ENCODE measurements at regions not wholly inside any gene's neighbourhood (a gene's known extent, or its start where the extent isn't known, plus 50 kb on each side); places are given as distances from the start of the nearest gene placed in this dataset.
"Not testable (repeated sequence)": the region's sequence is repeated elsewhere in the genome, so short reads cannot be mapped to it uniquely, and the experiment has no call there.

- no peak for DNase-seq
Measured at GRCh38 chr12:73057428-73057827, 785.3 kb downstream of the TRHDE start.

GRCh38 chr12:73065913-73066312 is 793.7 kb downstream of the TRHDE start:
- no peak for DNase-seq

- DNase-seq, result no peak
Measured at GRCh38 chr12:73067616-73068015, 795.4 kb downstream of the TRHDE start.

- no peak for DNase-seq
Measured at GRCh38 chr12:73072214-73072613, 800.0 kb downstream of the TRHDE start.

- DNase-seq, result no peak
Measured at GRCh38 chr12:73076760-73077159, 804.6 kb downstream of the TRHDE start.

GRCh38 chr12:73083736-73084135 is 811.6 kb downstream of the TRHDE start:
- no peak for DNase-seq

- no peak for DNase-seq
Measured at GRCh38 chr12:73106296-73106695, 834.1 kb downstream of the TRHDE start.

GRCh38 chr12:73106896-73107295 is 834.7 kb downstream of the TRHDE start:
- DNase-seq, result no peak

- DNase-seq, result no peak
Measured at GRCh38 chr12:73110816-73111215, 838.6 kb downstream of the TRHDE start.

GRCh38 chr12:73112035-73112816 is 840.1 kb downstream of the TRHDE start:
- no peak for DNase-seq

- DNase-seq, result no peak
Measured at GRCh38 chr12:73124480-73124879, 852.3 kb downstream of the TRHDE start.

GRCh38 chr12:73125148-73125547 is 853.0 kb downstream of the TRHDE start:
- no peak for DNase-seq

- no peak for DNase-seq
Measured at GRCh38 chr12:73136386-73136785, 864.2 kb downstream of the TRHDE start.

- not testable (repeated sequence) for DNase-seq
Measured at GRCh38 chr12:73139642-73140041, 867.5 kb downstream of the TRHDE start.

GRCh38 chr12:73158341-73158740 is 886.2 kb downstream of the TRHDE start:
- DNase-seq, result no peak

- no peak for DNase-seq
Measured at GRCh38 chr12:73159954-73160353, 887.8 kb downstream of the TRHDE start.

GRCh38 chr12:73161970-73162369 is 889.8 kb downstream of the TRHDE start:
- no peak for DNase-seq

- DNase-seq, result no peak
Measured at GRCh38 chr12:73180734-73181133, 908.6 kb downstream of the TRHDE start.

- no peak for DNase-seq
Measured at GRCh38 chr12:73181244-73181643, 909.1 kb downstream of the TRHDE start.

GRCh38 chr12:73185403-73185802 is 913.2 kb downstream of the TRHDE start:
- DNase-seq, result no peak

- no peak for DNase-seq
Measured at GRCh38 chr12:73186272-73186671, 914.1 kb downstream of the TRHDE start.

- DNase-seq, result no peak
Measured at GRCh38 chr12:73187765-73188164, 915.6 kb downstream of the TRHDE start.

- DNase-seq, result no peak
Measured at GRCh38 chr12:73210548-73211204, 938.5 kb downstream of the TRHDE start.

GRCh38 chr12:73220951-73221350 is 948.8 kb downstream of the TRHDE start:
- DNase-seq, result no peak

- DNase-seq, result no peak
Measured at GRCh38 chr12:73221398-73221797, 949.2 kb downstream of the TRHDE start.

Data from NK-92 treated with Interleukin-12 subunit alpha and Interleukin-12 subunit beta, amount 100 ng/mL, for 24 hours (cell line).